HG03442 (cell line): ENCODE measurements at regions not wholly inside any gene's neighbourhood (a gene's known extent, or its start where the extent isn't known, plus 50 kb on each side); places are given as distances from the start of the nearest gene placed in this dataset.
"Not testable (repeated sequence)": the region's sequence is repeated elsewhere in the genome, so short reads cannot be mapped to it uniquely, and the experiment has no call there.

Experiments
- ATAC-seq: cut with Tn5 transposase; IDR thresholded peaks from one replicate; pipeline ENCODE4 v1.9.1; 2021; ENCODE audit warnings: mild to moderate bottlenecking, moderate library complexity; ENCODE audit not compliant: unreplicated experiment

GRCh38 chr7:12456506-12456905, 52.8 kb upstream of the VWDE start:
- no peak for ATAC-seq

GRCh38 chr7:12458520-12459131, 55.0 kb upstream of the VWDE start:
- peak; percentile 97 for ATAC-seq

GRCh38 chr7:12467837-12468236, 64.2 kb upstream of the VWDE start:
- ATAC-seq: no peak

GRCh38 chr7:12469568-12469967, 65.9 kb upstream of the VWDE start:
- no peak for ATAC-seq

GRCh38 chr7:12470930-12471329, 67.3 kb upstream of the VWDE start:
- ATAC-seq: no peak

- no peak for ATAC-seq
These were observed 70.4 kb upstream of the VWDE start for GRCh38 chr7:12474035-12474434.

- ATAC-seq: no peak
These were observed 71.8 kb upstream of the VWDE start for GRCh38 chr7:12475362-12476063.

GRCh38 chr7:12477620-12478019, 74.0 kb upstream of the VWDE start:
- ATAC-seq: no peak

- ATAC-seq: peak; percentile 94
These were observed 78.1 kb upstream of the VWDE start for GRCh38 chr7:12481722-12482121.

- ATAC-seq: no peak
These were observed 82.2 kb upstream of the VWDE start for GRCh38 chr7:12485845-12486244.

GRCh38 chr7:12488341-12488740, 82.2 kb upstream of the SCIN start:
- ATAC-seq: no peak

GRCh38 chr7:12490107-12490688, 80.3 kb upstream of the SCIN start:
- peak; percentile 83 for ATAC-seq

- no peak for ATAC-seq
These were observed 79.6 kb upstream of the SCIN start for GRCh38 chr7:12490940-12491339.

GRCh38 chr7:12491526-12491925, 79.0 kb upstream of the SCIN start:
- no peak for ATAC-seq

GRCh38 chr7:12493407-12493806, 77.1 kb upstream of the SCIN start:
- ATAC-seq: no peak

- ATAC-seq: no peak
These were observed 76.4 kb upstream of the SCIN start for GRCh38 chr7:12493863-12494686.

- no peak for ATAC-seq
These were observed 75.9 kb upstream of the SCIN start for GRCh38 chr7:12494687-12495024.

- ATAC-seq: not testable (repeated sequence)
These were observed 73.4 kb upstream of the SCIN start for GRCh38 chr7:12496901-12497674.

- no peak for ATAC-seq
These were observed 66.4 kb upstream of the SCIN start for GRCh38 chr7:12504149-12504548.

GRCh38 chr7:12508005-12508404, 62.5 kb upstream of the SCIN start:
- ATAC-seq: no peak

GRCh38 chr7:12508554-12508953, 62.0 kb upstream of the SCIN start:
- ATAC-seq: no peak
